Right hindlimb (tissue), 1 donor: ENCODE measurements at regions not wholly inside any gene's neighbourhood (a gene's known extent, or its start where the extent isn't known, plus 50 kb on each side); places are given as distances from the start of the nearest gene placed in this dataset.

Source experiments
- DNase-seq: peaks from one replicate; pipeline ENCODE4 v3.0.0-alpha.2; 2018

GRCh38 chr11:69348414-69349235, 54.7 kb downstream of the MYEOV start:
- no peak for DNase-seq

- DNase-seq = no peak
Measured at GRCh38 chr11:69350040-69350439, 56.1 kb downstream of the MYEOV start.

DNA sequence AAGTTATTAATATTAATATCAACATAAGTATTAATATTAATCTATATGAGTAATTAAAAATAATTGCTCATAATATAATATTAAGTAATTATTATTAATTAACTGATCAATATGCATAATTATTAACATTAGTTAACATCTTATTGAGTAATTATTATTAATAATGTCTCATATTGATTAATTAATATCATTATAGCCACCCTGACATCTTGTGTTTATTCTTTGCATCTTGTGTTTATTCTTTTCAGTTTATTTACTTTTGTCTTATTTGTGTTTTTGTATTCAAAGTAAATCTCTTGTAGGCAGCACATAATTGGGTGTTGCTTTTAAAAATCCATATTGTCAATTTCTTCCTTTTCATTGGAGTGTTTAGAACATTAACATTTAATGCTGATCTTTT, 56.6 kb downstream of the MYEOV start:
- DNase-seq = no peak

DNA sequence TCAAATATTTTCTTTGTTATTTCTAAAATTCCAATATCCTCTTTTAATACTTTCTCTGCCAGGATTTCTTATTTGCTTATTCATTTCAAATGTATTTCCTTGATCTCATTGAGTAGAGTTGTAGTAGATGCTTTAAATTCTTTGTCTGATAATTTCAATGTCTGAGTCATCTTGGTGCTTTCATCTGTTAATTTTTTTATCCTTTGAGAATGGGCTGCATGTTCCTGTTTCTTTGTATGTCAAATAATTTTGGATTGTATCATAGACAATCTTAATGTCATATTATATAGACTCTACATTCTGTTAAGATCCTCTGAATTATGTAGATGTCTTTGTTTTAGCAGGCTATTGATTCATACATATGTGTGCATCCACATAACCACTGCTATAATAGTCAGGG, 57.5 kb downstream of the MYEOV start:
- no peak for DNase-seq

DNA sequence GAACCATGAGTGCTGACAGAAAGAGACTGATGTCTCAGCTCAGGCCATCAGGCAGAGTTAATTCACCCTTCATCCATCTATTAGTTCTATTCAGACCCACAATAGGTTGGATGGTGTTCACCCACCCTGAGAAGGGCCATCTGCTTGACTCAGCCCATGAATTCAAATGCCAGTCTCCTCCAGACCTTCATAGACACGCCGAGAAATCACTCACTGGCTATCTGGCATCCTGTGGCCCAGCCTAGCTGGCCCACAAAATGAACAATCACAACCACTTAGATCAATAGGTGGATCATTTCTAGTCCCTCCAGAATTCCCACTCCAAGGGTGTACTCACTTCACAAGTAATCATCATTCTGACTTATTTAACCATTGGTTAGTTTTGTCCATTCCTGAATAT, 58.2 kb downstream of the MYEOV start:
- DNase-seq = no peak

- no peak for DNase-seq
Measured at GRCh38 chr11:69352715-69353319, 58.9 kb downstream of the MYEOV start.

- no peak for DNase-seq
Measured at GRCh38 chr11:69353696-69354544, 60.0 kb downstream of the MYEOV start.

- no peak for DNase-seq
Measured at GRCh38 chr11:69354545-69354897, 60.6 kb downstream of the MYEOV start.

DNA sequence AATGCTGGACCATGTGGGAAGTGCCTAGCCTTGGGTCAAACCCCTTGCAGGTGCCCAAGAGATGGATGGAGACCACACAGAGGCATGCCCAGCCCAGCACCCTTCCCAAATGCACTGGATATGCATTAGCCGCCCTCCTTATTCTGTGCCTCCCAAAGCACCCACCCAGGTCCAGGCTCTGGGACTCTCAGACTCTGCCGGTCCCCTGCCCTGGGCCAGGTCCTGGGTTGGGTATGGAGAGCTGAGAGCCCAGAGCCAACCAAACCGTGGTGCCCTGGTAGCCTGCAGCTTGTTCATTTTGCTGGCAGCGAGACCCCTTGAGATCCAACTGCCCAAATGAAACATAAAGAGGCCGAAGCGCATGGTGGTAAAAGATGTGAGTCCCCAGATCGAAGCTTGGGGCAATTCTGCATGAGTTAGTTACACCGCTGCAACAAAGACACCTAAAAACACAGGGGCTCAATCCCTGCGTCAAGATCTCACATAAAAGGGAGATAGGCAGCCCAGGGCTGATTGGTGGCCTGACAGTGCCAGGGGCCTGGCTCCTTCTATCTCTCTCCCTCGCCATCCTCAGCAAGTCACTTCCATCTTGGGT, 61.5 kb downstream of the MYEOV start:
- DNase-seq = no peak

DNA sequence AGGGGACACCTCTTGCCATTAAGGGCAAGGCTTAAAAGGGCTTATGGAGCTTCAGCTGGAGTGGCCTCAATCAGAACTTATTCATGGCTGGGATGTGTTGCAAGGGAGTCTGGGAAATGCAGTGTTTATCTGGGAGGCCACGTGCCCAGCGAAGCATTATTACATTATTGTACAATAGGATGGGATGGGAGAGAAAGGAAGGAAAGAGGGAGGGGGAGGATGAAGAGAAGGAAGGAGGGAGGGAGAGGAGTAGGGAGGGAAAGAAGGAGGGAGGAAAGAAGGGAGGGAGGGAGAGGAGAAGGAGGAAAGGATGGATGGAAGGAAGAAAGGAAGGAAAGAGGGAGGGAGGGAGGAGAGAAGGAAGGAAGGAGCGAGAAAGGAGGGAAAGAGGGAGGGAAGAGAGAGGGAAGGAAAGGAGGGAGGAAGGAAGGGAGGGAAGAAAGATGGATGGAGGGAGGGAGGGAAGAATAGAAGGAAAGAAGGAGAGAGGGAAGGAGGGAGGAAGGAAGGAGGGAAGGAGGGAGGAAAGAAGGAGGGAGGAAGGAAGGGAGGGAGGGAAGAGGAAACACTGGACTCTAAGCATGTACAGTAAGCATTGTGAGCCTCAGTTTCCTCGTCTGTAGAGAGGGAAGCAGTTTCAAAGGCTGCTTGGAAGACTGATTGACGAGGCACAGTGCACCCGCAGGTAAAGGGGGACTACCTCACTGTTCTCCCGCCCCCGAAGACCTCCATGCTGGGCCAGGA, 62.2 kb downstream of the MYEOV start:
- no peak for DNase-seq

GRCh38 chr11:69356703-69357457, 62.9 kb downstream of the MYEOV start:
- DNase-seq = no peak

DNA sequence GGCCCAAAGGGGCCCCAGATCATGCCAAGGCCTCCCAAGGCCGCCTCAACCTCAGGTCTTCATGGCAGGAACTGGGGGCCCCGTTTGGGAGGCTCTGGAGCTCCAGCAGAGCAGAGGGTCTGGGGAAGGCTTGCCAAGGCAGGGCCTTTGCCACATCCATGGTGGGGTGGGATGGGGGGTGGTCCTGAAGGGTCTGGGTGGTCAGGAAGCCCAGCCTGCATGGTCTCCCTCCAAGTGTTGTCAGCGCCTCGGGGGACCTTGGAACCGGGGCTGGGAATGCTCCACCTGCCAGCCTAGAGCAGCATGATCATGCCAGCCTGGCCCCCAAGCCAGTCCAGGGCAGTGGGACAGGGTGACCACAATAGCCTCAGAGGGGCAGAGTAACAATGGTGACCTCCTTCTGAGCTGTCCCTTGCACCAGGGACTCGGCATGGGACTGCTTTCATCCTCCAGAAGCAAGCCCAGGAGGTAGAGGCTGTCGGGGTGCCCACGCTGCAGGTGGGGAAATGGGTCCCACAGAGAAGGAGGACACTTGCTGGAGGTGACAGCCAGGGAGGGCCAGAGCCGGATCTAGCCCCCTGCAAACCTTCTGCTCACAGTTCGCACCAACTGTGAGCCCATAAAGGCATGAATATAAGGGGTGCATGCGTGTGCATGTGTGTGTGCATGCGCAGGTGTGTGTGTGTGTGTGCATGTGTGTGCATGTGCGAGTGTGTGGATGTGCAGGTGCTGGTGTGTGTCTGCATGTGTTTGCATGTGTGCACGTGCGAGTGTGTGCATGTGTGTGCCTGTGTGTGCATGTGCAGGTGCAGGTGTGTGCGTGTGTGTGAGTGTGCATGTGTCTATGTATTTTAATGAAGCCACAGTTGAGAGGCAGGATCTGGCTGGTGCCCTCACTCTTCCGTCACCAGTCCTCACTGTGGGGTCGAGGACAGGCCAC, 63.8 kb downstream of the MYEOV start:
- DNase-seq = no peak

- DNase-seq = no peak
Measured at GRCh38 chr11:69358398-69359020, 64.6 kb downstream of the MYEOV start.

GRCh38 chr11:69359735-69360480, 66.0 kb downstream of the MYEOV start:
- no peak for DNase-seq

DNA sequence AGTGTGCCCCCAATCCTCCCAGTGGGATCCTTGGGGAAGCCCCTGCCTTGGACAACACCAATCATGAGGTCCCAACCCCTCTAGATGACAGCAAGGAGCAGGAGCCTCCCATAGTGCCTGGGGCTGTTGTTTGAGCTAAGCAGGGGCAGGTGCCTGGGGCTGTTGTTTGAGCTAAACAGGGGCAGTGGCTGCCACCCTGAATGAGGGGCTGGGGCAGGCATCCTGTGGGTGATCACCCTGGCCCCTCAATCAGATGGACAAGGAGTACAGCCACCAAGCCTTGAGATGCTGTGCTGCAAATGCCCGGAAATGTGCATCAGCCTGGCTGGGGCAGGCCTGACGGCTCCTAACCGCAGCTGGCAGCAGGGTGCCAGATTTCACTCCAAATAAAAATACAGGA, 66.7 kb downstream of the MYEOV start:
- DNase-seq = no peak

- DNase-seq = no peak
Measured at GRCh38 chr11:69361048-69361447, 67.1 kb downstream of the MYEOV start.

- no peak for DNase-seq
Measured at GRCh38 chr11:69361466-69361865, 67.5 kb downstream of the MYEOV start.

GRCh38 chr11:69362315-69362714, 68.4 kb downstream of the MYEOV start:
- DNase-seq = no peak

DNA sequence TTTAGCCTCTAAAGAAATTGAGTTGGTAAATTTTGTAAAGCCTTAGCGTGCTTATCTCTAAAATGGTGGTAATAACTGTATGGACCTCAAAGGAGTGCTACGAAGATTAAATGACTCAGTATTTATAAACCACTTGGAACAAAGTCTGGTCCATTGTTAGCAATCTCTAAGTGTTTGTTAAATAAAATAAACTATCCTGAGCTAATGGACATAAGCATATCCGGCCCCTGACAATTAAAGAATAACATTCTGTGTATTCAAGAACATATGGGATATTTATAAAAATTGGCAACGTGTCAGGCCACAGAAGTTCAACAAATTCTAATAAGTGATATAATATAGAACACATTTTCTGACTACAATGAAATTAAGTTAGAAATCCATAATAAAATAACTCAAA, 71.0 kb downstream of the MYEOV start:
- DNase-seq = no peak
